Stimulated activated CD8-positive, alpha-beta memory T cell treated with anti-CD3 and anti-CD28 coated beads, Interleukin-15, amount 100 ng/mL, for 1 hour (primary cell): ENCODE measurements at regions not wholly inside any gene's neighbourhood (a gene's known extent, or its start where the extent isn't known, plus 50 kb on each side); places are given as distances from the start of the nearest gene placed in this dataset.

Source experiments
- DNase-seq: peaks from one replicate; pipeline ENCODE4 v3.0.0-alpha.2; 2020; ENCODE audit warnings: low read depth

GRCh38 chr2:220279840-220280239 lies 652.4 kb downstream of the SLC4A3 start:
- no peak for DNase-seq

- DNase-seq = no peak
These were observed 653.3 kb downstream of the SLC4A3 start for GRCh38 chr2:220280736-220281135.

- DNase-seq = no peak
These were observed 654.3 kb downstream of the SLC4A3 start for GRCh38 chr2:220281771-220282170.

GRCh38 chr2:220282236-220282635 lies 654.8 kb downstream of the SLC4A3 start:
- no peak for DNase-seq

- no peak for DNase-seq
These were observed 666.5 kb downstream of the SLC4A3 start for GRCh38 chr2:220293966-220294365.

GRCh38 chr2:220296174-220296573 lies 668.7 kb downstream of the SLC4A3 start:
- no peak for DNase-seq

DNA sequence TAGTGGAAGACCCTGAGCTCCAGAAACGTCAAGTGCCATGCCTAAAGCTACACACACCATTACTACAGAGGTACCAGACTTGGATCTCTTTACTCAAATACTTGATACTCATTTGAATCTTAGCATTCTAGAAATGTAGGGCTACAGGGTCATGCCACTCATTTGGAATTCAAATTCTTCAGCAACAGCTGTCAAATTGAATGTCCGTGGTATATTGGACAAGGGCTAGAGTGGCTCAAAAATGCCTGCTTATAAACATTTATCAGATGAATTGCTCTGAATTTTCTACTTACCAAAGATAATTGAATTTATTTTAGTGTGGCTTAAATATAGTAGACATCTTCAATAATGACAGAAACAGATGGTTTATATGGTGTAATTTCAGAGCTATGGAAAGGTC lies 669.7 kb downstream of the SLC4A3 start:
- DNase-seq = no peak

GRCh38 chr2:220300806-220301205 lies 673.4 kb downstream of the SLC4A3 start:
- DNase-seq = no peak

- no peak for DNase-seq
These were observed 675.3 kb downstream of the SLC4A3 start for GRCh38 chr2:220302756-220303155.

DNA sequence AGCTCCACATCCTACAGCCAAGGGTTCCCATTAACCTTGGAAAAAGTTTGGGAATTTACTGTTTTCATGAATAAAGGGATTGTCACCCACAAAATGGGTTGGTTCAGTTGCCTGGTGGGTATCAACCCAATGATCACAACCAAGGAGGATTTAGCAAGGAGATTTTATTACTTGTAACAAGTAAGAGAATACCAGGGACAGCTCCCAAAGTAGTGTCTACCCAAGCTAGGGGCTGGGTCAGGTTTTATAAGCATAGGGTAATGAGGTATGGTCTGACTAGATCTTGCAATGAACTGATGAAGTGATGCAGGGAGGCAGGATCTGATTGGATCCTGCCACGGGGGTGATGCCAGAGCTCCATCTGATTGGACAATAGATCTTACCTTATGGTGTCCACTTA lies 681.8 kb downstream of the SLC4A3 start:
- DNase-seq = no peak

DNA sequence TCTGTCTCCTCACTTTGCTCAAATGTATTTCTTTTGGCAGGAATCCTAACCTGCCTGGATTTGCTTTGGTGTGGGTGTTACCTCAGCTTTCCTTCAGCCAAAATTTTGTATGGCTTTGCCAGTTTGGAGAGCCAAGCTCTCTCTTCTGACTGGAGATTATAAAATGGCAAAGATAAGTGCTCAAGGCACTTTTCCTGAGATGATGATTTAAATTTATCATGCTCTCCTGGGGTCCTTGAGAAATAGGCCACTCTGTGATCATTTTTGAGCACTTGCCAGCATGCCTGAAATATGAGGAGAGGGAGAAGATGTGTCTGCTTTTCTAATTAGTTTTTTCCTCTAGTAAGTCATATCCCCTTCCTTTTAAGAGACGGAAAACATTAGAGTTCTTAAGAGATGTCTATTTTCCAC lies 683.0 kb downstream of the SLC4A3 start:
- no peak for DNase-seq

- no peak for DNase-seq
These were observed 687.8 kb downstream of the SLC4A3 start for GRCh38 chr2:220315098-220315823.

- no peak for DNase-seq
These were observed 690.6 kb downstream of the SLC4A3 start for GRCh38 chr2:220318037-220318436.

GRCh38 chr2:220318508-220318907 lies 691.1 kb downstream of the SLC4A3 start:
- DNase-seq = no peak

DNA sequence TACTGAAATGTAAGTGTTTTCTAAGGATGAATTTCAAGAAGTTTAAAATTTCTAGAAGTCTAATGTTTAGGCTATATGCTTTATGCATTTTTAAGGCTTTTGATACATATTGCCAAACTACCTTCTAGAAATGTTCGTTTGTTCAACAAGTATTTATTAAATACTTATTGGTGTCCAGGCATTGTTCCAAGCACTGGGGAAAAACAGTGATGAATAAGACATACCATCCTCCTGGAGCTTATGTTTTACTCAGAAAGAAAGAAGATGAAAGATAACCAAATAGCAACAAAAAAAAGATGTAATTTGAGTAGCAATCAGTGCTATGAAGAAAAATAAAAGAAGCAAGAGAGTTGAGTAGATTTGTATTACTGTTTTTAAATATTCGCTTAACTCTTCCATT lies 692.9 kb downstream of the SLC4A3 start:
- DNase-seq = no peak

GRCh38 chr2:220332886-220333285 lies 705.5 kb downstream of the SLC4A3 start:
- no peak for DNase-seq

- DNase-seq = no peak
These were observed 706.8 kb downstream of the SLC4A3 start for GRCh38 chr2:220334210-220334609.

DNA sequence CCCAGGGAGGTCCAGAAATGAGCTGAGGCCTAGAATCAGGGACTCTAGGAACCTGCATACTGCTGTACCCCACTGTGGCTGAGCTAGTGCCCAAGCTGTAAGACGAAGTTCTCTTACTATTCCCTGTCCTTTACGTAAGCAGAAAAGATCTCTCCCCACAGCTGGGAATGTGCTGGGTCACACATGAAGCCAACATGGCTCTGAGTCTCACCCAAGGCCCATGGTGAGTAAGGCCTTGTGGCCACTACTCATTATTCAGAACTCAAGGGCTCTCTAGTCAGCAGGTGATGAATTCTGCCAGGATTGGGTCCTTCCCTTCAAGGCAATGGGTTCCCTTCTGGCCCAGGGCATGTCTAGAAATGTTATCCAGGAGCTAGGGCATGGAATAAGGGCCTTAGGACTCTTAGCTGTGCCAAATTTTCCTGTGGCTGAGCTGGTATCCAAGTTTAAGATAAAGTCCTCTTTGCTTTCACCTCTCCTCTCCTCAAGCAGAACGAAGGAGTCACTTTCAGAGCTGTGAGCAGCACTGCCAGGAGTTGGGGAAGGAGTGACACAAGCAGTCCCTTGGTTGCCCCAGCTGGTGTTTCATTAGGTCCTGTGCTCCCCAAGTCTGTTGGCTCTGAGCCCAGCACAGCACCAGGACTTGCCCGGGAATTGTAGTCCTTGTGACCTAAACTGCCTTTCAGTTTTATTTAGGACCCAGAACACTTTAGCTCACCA lies 707.6 kb downstream of the SLC4A3 start:
- no peak for DNase-seq

DNA sequence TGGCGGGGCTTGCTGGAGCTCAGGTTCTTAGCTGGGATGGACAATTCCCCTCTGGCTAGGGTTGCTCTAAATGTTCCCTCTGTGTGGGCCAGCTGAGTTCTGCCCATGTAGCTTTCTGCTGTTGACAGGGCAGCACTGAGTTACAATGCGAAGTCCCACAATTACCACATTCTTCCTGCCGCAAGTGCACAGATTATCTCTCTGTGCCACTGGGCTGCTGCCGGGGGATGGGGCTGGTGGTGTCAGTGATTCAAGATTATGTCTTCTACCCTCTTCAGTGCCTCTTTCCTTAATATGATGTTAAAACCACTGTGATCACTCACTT lies 708.1 kb downstream of the SLC4A3 start:
- no peak for DNase-seq

GRCh38 chr2:220336771-220337170 lies 709.3 kb downstream of the SLC4A3 start:
- DNase-seq = no peak

- no peak for DNase-seq
These were observed 710.4 kb downstream of the SLC4A3 start for GRCh38 chr2:220337611-220338440.

DNA sequence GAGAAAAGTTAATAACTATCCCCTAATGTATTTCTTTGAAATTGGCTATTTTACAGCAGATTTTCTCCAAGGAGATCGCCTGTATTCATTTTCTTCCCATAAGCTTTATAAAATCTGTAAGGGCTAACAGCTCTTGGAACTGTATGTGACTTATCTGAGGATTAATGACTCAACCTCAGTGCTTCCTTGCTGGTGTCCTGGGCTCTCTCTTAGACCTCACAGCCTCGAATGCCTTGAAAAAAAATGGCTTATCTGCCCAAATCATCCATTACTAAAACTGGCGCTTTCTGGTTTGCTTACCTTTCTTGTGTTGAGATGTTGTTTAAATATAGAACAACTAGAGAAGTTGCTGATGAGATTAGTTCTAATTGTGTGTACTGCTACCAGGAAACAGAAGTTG lies 713.6 kb downstream of the SLC4A3 start:
- no peak for DNase-seq

DNA sequence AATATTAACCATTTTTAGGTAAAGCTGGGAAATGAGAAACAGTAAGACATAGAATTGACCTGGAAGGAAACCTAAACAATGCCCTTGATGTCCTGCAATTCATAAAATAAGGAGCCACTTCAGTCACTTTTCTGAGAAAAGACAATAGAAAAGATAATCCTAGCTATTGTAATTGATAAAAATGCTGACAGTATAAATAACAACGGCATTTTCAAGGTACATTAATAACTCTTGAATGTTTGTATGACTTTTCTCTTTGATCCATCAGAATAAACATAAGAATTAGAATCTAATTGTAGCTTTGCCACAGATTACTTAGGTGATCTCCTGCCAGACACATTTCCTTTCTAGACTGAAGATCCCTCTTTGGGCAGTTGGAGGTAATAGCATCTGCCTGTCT lies 719.5 kb downstream of the SLC4A3 start:
- no peak for DNase-seq
